AG09309 (cell line): ENCODE measurements at regions not wholly inside any gene's neighbourhood (a gene's known extent, or its start where the extent isn't known, plus 50 kb on each side); places are given as distances from the start of the nearest gene placed in this dataset.

Experiments used
- DNase-seq: peaks from one replicate; pipeline ENCODE4 v3.0.0-alpha.2; 2010; ENCODE audit warnings: low read depth
- H3K4me3 ChIP-seq: 2 replicates; pipeline ENCODE4 v1.5.1; 2011; ENCODE audit warnings: mild to moderate bottlenecking, low read depth, low read length, moderate library complexity; ENCODE audit not compliant: control insufficient read depth
- CTCF ChIP-seq: IDR thresholded peaks from 2 replicates; pipeline ENCODE4 v1.5.1; 2011; ENCODE audit warnings: mild to moderate bottlenecking, low read depth, low read length, inconsistent platforms; ENCODE audit not compliant: insufficient read depth, control insufficient read depth; ENCODE audit errors: missing control alignments

DNA sequence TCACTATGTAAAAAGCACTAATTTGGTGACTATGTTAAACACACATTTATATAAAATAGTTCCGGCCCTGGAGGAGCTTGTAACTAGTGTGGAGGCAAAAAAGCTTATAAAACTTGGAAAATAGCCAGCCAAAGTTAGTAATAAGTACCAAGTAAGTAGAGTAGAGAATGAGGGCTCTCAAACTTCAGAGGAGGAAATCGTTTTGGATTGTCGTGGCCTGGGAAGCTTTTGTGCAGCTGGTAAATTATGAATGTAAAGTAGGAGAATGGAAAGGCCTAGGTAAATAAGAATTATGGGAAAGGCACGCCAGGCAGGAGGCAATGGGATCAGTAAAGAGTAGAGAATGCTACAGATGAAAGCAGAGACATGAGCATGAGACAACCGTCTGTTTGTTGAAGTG lies 832.7 kb upstream of the ZNF608 start:
- no peak for DNase-seq
- TF ChIP-seq CTCF, result no peak
- H3K4me3 ChIP-seq, result no peak overlapping the region

DNA sequence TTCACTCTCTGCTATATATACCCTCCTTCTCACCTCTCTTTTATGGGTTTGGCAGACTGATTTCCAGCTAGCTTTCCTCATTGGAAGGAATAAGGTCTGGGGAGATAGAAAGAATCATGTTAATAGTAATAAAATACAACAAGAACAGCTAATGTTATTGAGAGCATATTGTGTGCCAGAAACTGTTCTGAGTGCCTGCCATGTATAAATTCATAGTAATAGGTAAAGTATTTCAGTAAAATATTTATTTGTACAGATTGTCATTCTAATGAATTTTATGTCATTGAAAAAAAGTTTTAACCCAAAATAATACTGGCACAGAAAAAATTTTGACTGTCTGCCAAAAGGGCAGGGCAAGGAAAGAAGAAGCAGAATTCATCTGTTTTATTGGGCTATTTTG lies 834.9 kb upstream of the ZNF608 start:
- no peak for DNase-seq
- H3K4me3 ChIP-seq, result no peak overlapping the region

DNA sequence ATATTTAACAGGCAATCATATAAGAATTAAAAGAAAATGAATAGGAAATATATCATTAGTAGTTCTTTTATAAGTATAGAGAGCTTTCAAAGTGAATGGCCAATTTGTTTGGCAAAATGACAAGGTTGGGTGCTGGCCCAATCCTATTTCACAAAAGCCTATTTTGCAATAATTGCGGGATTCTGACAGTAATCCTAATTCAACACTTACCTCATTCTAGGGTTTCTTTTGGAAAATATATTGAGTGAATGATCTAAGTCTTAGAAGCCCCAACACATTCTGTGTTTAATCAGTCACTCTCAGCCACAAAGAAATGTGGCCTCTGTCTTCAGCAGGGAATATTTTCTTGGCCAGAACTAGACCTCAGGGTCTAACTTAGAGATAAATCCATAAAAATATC lies 835.9 kb upstream of the ZNF608 start:
- TF ChIP-seq CTCF, result no peak
- DNase-seq, result no peak
- no peak overlapping the region for H3K4me3 ChIP-seq

More for the DNA sequence above, 834.9 kb upstream of the ZNF608 start:
- no peak for TF ChIP-seq CTCF

DNA sequence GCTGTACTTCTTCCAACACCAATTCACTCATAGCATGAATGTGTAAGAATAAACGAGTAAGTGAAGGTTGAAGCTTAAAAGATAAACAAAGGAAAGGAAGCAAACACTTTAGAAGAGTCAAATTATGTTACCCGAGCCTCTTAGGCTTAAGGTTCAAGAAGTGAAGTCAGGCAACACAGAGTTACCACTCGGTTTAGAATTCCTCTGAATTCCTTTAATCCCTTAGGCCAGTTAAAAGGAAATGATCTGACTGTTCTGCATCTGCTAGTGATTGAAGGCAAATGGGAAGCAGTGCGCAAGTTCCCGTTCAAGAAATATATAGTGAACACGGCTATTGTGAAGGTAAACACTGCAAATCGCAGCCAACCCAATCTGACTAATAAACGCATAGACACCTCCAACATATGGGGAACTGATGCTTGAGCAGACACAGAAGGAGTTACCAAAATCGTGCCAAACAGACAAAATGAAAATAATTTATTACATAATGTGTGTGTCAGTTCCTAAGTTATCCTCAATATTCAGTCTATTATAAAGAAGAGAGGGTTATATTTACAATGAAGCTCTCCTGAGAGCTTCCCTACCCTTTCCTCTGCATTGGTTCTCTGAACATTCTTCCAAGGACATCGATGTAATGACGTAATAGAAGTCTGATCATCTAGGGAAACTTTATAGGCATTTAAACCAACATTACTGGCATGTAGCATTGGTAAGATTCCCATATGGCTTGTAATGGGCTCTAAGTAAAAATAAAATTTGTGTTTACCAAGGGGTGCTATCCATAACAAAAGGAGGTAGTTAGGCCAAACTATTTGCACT lies 837.1 kb upstream of the ZNF608 start:
- DNase-seq, result no peak
- no peak overlapping the region for H3K4me3 ChIP-seq
- no peak for TF ChIP-seq CTCF

DNA sequence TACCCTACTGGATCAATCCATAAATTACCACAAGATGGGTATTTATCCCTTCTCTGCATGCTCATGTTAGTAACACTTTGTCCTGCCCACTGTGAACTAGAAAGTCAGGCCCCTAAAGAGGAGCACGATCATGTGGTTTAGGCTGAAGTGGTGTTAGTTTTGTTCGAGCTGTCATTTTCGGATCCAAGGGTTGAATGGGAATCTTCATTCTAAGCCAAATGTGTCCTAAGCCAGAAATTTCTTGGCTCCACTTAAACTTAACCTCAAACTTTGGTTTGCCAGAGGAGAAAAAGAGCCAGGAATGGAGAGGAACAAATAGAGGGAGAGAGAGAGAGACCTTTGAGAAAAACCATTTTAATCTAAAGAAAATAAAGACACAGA lies 837.7 kb upstream of the ZNF608 start:
- DNase-seq, result no peak
- H3K4me3 ChIP-seq, result no peak overlapping the region
- TF ChIP-seq CTCF, result no peak

DNA sequence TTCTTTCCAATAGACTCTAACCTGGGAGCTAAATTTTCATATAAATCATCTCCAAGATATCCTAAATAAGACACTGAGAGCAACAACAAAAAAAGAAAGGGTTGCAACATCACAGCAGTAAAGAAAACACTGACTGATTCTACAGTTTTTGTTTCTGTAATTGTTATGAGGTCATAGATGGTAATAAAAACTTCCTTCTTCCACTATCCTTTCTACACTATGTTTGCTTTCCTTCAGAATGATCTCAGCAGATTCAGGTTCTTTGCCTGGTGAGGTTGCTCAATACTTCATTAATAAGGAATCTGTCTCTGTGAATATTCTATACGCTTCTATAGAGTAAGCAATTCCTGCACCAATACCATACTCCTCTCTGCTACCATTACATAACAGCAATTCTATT lies 835.6 kb upstream of the GRAMD2B start:
- no peak overlapping the region for H3K4me3 ChIP-seq
- no peak for TF ChIP-seq CTCF
- DNase-seq, result no peak
